K562 (cell line): ENCODE measurements at regions not wholly inside any gene's neighbourhood (a gene's known extent, or its start where the extent isn't known, plus 50 kb on each side); places are given as distances from the start of the nearest gene placed in this dataset.

Experiments
- ATAC-seq: fragments of 200-7000 bp; cut with Tn5 transposase; 3 replicates; pipeline ENCODE4 v1.9.1; 2020; ENCODE audit warnings: moderate library complexity
- BruUV-seq: library from RNA; stranded (reverse); fragments of 400-500 nt; replicated peaks from 2 replicates; lab custom pipeline; 2021; lab: Mats Ljungman, UMichigan
- CTCF ChIA-PET: fragments of 300-600 bp; formaldehyde crosslinking; extraction: SDS; loops from one replicate; lab custom pipeline; 2021; ENCODE audit warnings: low intra/inter-chr PET ratio; lab: Yijun Ruan, JAX
- POLR2A ChIA-PET: fragments of 300-600, 350-650 bp; sonication (Branson Sonifier 250); formaldehyde crosslinking; extraction: SDS; loops from one replicate; lab custom pipeline; 2021; ENCODE audit warnings: antibody characterized with exemption, inconsistent platforms; lab: Yijun Ruan, JAX
- DNase-seq, 4 experiments: peaks; one replicate each; pipeline versions ENCODE4 v3.0.0 to v3.0.0-alpha.2; 2011 to 2018; ENCODE audit warnings: low spot score in 3 of 4, mixed read lengths in 3 of 4; ENCODE audit errors: extremely low read depth in 1 of 4
- FAIRE-seq: peaks from 2 replicates; lab custom pipeline; 2011; peaks lifted over from hg19 to GRCh38; lab: Jason Lieb, UNC
- H2AFZ ChIP-seq: 2 replicates; pipeline ENCODE4 v1.6.0; 2011; ENCODE audit warnings: low read depth, low read length, control low read depth, inconsistent platforms
- H3K27ac ChIP-seq: fragments of 200-600 bp; 3 replicates; pipeline ENCODE4 v1.8.0; 2011; ENCODE audit warnings: low read depth, mild to moderate bottlenecking, control low read depth, inconsistent platforms, low read length, moderate library complexity, mixed read lengths; ENCODE audit errors: extremely low read depth
- H3K27me3 ChIP-seq, 2 experiments: fragments of 300-600 bp in 1 of 2; 2 replicates in 1 of 2; 3 replicates in 1 of 2; pipeline versions ENCODE4 v1.6.0 to v1.8.0; 2011; ENCODE audit warnings: inconsistent platforms in 2 of 2, low read length in 2 of 2, mild to moderate bottlenecking in 1 of 2, mixed read lengths in 1 of 2, moderate library complexity in 1 of 2; ENCODE audit not compliant: control insufficient read depth in 2 of 2, insufficient read depth in 2 of 2
- H3K36me3 ChIP-seq: fragments of 300-600 bp; 3 replicates; pipeline ENCODE4 v1.8.0; 2011; ENCODE audit warnings: mild to moderate bottlenecking, low read length, inconsistent platforms; ENCODE audit not compliant: control insufficient read depth, insufficient read depth
- H3K4me1 ChIP-seq, 2 experiments: fragments of 200-600 bp in 1 of 2; replicated peaks in 1 of 2; 2 replicates in 1 of 2; 3 replicates in 1 of 2; pipeline versions ENCODE4 v1.5.1 to v1.8.0; 2011; ENCODE audit warnings: inconsistent platforms in 2 of 2, low read length in 2 of 2, mild to moderate bottlenecking in 1 of 2, mixed read lengths in 1 of 2, moderate library complexity in 1 of 2; ENCODE audit not compliant: control insufficient read depth in 2 of 2, insufficient read depth in 2 of 2
- H3K4me2 ChIP-seq: 2 replicates; pipeline ENCODE4 v1.6.1; 2011; ENCODE audit warnings: low read length, control low read depth, inconsistent platforms, mixed read lengths; ENCODE audit not compliant: insufficient read depth
- H3K4me3 ChIP-seq: fragments of 200-600 bp; sonication (generic), shearing (Covaris generic); 2 replicates; pipeline ENCODE4 v1.5.1; 2016; ENCODE audit warnings: control low read depth, inconsistent platforms
- H3K79me2 ChIP-seq: fragments of 200-600 bp; 3 replicates; pipeline ENCODE4 v1.8.0; 2011; ENCODE audit warnings: low read length, inconsistent platforms; ENCODE audit not compliant: control insufficient read depth, insufficient read depth
- H3K9ac ChIP-seq, 2 experiments: 2 replicates each; pipeline versions ENCODE4 v1.6.0 to v1.6.1; 2011; ENCODE audit warnings: low read depth in 2 of 2, low read length in 2 of 2, control low read depth in 1 of 2, inconsistent platforms in 1 of 2, mild to moderate bottlenecking in 1 of 2, mixed read lengths in 1 of 2; ENCODE audit not compliant: insufficient read depth in 1 of 2
- H3K9me1 ChIP-seq: one replicate; pipeline ENCODE4 v1.6.0; 2011; ENCODE audit warnings: inconsistent platforms, mild to moderate bottlenecking, low read length, moderate library complexity; ENCODE audit not compliant: control insufficient read depth, insufficient read depth
- H3K9me3 ChIP-seq: replicated peaks from 2 replicates; pipeline ENCODE4 v1.5.1; 2011; ENCODE audit warnings: low read depth, low read length, inconsistent platforms; ENCODE audit not compliant: control insufficient read depth, insufficient read depth
- H4K20me1 ChIP-seq: replicated peaks from 2 replicates; pipeline ENCODE4 v1.6.1; 2011; ENCODE audit warnings: low read length, inconsistent platforms, mixed read lengths; ENCODE audit not compliant: control insufficient read depth, insufficient read depth
- KLF10 ChIP-seq: fragments of 250-450 bp; sonication (Bioruptor Pico); IDR thresholded peaks from 2 replicates; pipeline ENCODE4 v1.6.1; 2021; ENCODE audit warnings: matching md5 sums
- KLF16 ChIP-seq: IDR thresholded peaks from 2 replicates; pipeline ENCODE4 v1.6.1; 2016; ENCODE audit warnings: antibody characterized with exemption
- NONO ChIP-seq, 2 experiments: fragments of 200-400 bp in 1 of 2; fragments of 450-650 bp in 1 of 2; formaldehyde crosslinking in 1 of 2; IDR thresholded peaks; 2 replicates each; pipeline ENCODE4 v1.6.1; 2017; ENCODE audit warnings: low read depth in 2 of 2, mild to moderate bottlenecking in 2 of 2, moderate library complexity in 2 of 2, low read length in 1 of 2
- PATZ1 ChIP-seq: fragments of 250-450 bp; sonication (Bioruptor Pico); IDR thresholded peaks from 2 replicates; pipeline ENCODE4 v1.5.0; 2020; ENCODE audit warnings: mild to moderate bottlenecking, borderline replicate concordance
- PREB ChIP-seq: sonication (generic); formaldehyde crosslinking; IDR thresholded peaks from 2 replicates; pipeline ENCODE4 v1.8.1; 2023; ENCODE audit warnings: mild to moderate bottlenecking, missing genetic modification reagents
- SIN3A ChIP-seq, 2 experiments: fragments of 150-350 bp in 1 of 2; IDR thresholded peaks; 2 replicates each; pipeline ENCODE4 v1.6.1; 2011 to 2016; ENCODE audit warnings: borderline replicate concordance in 2 of 2, low read depth in 2 of 2, low read length in 2 of 2, mild to moderate bottlenecking in 2 of 2, moderate library complexity in 2 of 2; ENCODE audit not compliant: control insufficient read depth in 1 of 2
- ZNF212 ChIP-seq: fragments of 450-650 bp; formaldehyde crosslinking; IDR thresholded peaks from 2 replicates; pipeline ENCODE4 v1.4.0; 2020; ENCODE audit warnings: mild to moderate bottlenecking
- ZNF253 ChIP-seq: fragments of 250-450 bp; sonication (Bioruptor Pico); conservative IDR thresholded peaks from 2 replicates; pipeline ENCODE4 v1.6.1; 2021; ENCODE audit warnings: mild to moderate bottlenecking
- WGBS: fragments of 100-300 bp; shearing (Covaris generic); methylation state at CpG from one replicate; pipeline ENCODE4 v1.1.6; 2016; ENCODE audit warnings: low coverage, mixed read lengths; ENCODE audit not compliant: insufficient coverage; ENCODE audit errors: missing lambda C conversion rate; 5-methylcytosine and 5-hydroxymethylcytosine counted together
- in situ Hi-C: fragments of 300-500 bp; cut with MboI; formaldehyde crosslinking; loops from 4 replicates; pipeline ENCODE4 v1.15.0; 2018; ENCODE audit warnings: inconsistent platforms, mixed read lengths
- intact Hi-C: fragments of 100-400 bp; cut with micrococcal nuclease; formaldehyde crosslinking; loops from 2 replicates; pipeline ENCODE4 v1.14.2; 2022

- WGBS, result 0% methylated on average over 5 of the region's 5 CpGs
- in situ Hi-C loops, result no loop called here
- BruUV-seq, result no TSS peak
Measured at GRCh38 chr18:39238981-39239660, 1673.5 kb upstream of the CELF4 start.

More at GRCh38 chr18:39238981-39239660, 1673.5 kb upstream of the CELF4 start:
- Histone ChIP-seq H3K36me3 (no peaks in the 10 kb centered on the region), H4K20me1 (no peaks in the 10 kb centered on the region), H3K79me2 (no peaks in the 10 kb centered on the region), H3K4me2 (no peak overlapping the region), H3K27ac (no peak overlapping the region), H3K4me1 (no peaks in the 10 kb centered on the region), H3K27me3 (no peaks in the 10 kb centered on the region), H3K9me3 (no peaks in the 10 kb centered on the region), H2AFZ (no peak overlapping the region), H3K4me3 (no peak overlapping the region), H3K9me1 (no peaks in the 10 kb centered on the region), H3K9ac (no peak overlapping the region)
- no peak for FAIRE-seq
- POLR2A ChIA-PET, result no interaction called here
- ATAC-seq, result no peak
- CTCF ChIA-PET, result no interaction called here
- no peak for DNase-seq
- TF ChIP-seq ZNF212 (no peak), NONO (IDR thresholded peaks at IDR 0.05; ENCODE audit: low read depth in 2 of 2, low read length in 1 of 2) (no peak), SIN3A (IDR thresholded peaks at IDR 0.05; ENCODE audit: borderline replicate concordance in 2 of 2, control insufficient read depth in 1 of 2, low read depth in 2 of 2, low read length in 2 of 2) (no peak), KLF10 (no peak), KLF16 (no peak), PATZ1 (CRISPR knock-in tag) (no peak), PREB (CRISPR knock-in tag) (no peak), ZNF253 (CRISPR knock-in tag) (no peak)
- intact Hi-C loops, result no loop called here
